ENCODE measurements at regions not wholly inside any gene's neighbourhood (a gene's known extent, or its start where the extent isn't known, plus 50 kb on each side); places are given as distances from the start of the nearest gene placed in this dataset.

DNA sequence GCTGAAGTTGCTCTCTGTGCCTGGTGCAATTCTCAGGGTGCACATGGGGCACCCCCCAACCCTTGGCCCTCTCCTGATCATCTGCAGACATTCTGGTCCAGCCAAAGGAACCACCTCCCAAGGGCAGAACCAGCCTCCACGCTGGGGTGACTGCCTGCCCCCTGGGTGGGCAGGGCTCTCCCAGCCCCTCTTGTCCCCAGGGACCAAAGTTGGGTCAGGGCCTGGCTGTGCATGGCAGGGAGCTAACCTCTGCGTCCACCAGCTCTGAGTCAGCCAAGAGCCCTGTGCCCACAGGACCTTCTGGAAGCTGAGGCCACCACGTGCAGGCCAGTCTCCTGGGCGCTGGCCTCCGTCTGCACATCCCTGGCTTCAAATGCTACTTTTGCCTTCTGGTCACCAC lies 101.9 kb downstream of the SIK1 start:
- TF ChIP-seq, protein P1, sequence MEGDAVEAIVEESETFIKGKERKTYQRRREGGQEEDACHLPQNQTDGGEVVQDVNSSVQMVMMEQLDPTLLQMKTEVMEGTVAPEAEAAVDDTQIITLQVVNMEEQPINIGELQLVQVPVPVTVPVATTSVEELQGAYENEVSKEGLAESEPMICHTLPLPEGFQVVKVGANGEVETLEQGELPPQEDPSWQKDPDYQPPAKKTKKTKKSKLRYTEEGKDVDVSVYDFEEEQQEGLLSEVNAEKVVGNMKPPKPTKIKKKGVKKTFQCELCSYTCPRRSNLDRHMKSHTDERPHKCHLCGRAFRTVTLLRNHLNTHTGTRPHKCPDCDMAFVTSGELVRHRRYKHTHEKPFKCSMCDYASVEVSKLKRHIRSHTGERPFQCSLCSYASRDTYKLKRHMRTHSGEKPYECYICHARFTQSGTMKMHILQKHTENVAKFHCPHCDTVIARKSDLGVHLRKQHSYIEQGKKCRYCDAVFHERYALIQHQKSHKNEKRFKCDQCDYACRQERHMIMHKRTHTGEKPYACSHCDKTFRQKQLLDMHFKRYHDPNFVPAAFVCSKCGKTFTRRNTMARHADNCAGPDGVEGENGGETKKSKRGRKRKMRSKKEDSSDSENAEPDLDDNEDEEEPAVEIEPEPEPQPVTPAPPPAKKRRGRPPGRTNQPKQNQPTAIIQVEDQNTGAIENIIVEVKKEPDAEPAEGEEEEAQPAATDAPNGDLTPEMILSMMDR (IDR thresholded peaks at IDR 0.05) = no peak
- no peak for TF ChIP-seq POLR2A (IDR thresholded peaks at IDR 0.05)
